Germinal center (tissue), 1 donor: ENCODE measurements at regions not wholly inside any gene's neighbourhood (a gene's known extent, or its start where the extent isn't known, plus 50 kb on each side); places are given as distances from the start of the nearest gene placed in this dataset.

Experiments
- DNase-seq: peaks from one replicate; pipeline ENCODE4 v3.0.0; 2012; ENCODE audit warnings: mixed read lengths, low spot score

- DNase-seq, result no peak
These were observed 88.2 kb upstream of the LINC01488 start for GRCh38 chr11:69393178-69393832.

- no peak for DNase-seq
These were observed 87.6 kb upstream of the LINC01488 start for GRCh38 chr11:69393865-69394233.

- no peak for DNase-seq
These were observed 87.1 kb upstream of the LINC01488 start for GRCh38 chr11:69394234-69394868.

- DNase-seq, result no peak
These were observed 86.6 kb upstream of the LINC01488 start for GRCh38 chr11:69394869-69395246.

GRCh38 chr11:69395287-69395686 is 86.2 kb upstream of the LINC01488 start:
- DNase-seq, result no peak

GRCh38 chr11:69396051-69396947 is 85.2 kb upstream of the LINC01488 start:
- DNase-seq, result no peak

GRCh38 chr11:69396948-69397307 is 84.5 kb upstream of the LINC01488 start:
- DNase-seq, result no peak

GRCh38 chr11:69397732-69398131 is 83.7 kb upstream of the LINC01488 start:
- DNase-seq, result no peak

- no peak for DNase-seq
These were observed 82.7 kb upstream of the LINC01488 start for GRCh38 chr11:69398529-69399492.

GRCh38 chr11:69400140-69400539 is 81.3 kb upstream of the LINC01488 start:
- no peak for DNase-seq

- DNase-seq, result no peak
These were observed 80.5 kb upstream of the LINC01488 start for GRCh38 chr11:69400771-69401590.

GRCh38 chr11:69401715-69402114 is 79.7 kb upstream of the LINC01488 start:
- DNase-seq, result no peak

- no peak for DNase-seq
These were observed 79.1 kb upstream of the LINC01488 start for GRCh38 chr11:69402251-69402887.

- no peak for DNase-seq
These were observed 77.8 kb upstream of the LINC01488 start for GRCh38 chr11:69403556-69404215.

- no peak for DNase-seq
These were observed 75.4 kb upstream of the LINC01488 start for GRCh38 chr11:69406060-69406459.

- no peak for DNase-seq
These were observed 71.4 kb upstream of the LINC01488 start for GRCh38 chr11:69409812-69410645.

- DNase-seq, result no peak
These were observed 70.1 kb upstream of the LINC01488 start for GRCh38 chr11:69411257-69411924.

GRCh38 chr11:69413015-69413801 is 68.3 kb upstream of the LINC01488 start:
- DNase-seq, result no peak
